K562 (cell line): ENCODE measurements at regions not wholly inside any gene's neighbourhood (a gene's known extent, or its start where the extent isn't known, plus 50 kb on each side); places are given as distances from the start of the nearest gene placed in this dataset.

Experiments used
- CBFB ChIP-seq: sonication (generic); formaldehyde crosslinking; IDR thresholded peaks from 2 replicates; pipeline ENCODE4 v1.4.0; 2020; ENCODE audit warnings: mild to moderate bottlenecking, missing genetic modification reagents
- CHD1 ChIP-seq: fragments of 200-600 bp; sonication (generic); IDR thresholded peaks from one replicate; pipeline ENCODE4 v1.6.1; 2012; ENCODE audit warnings: mild to moderate bottlenecking, moderate library complexity, low read length, inconsistent platforms
- DNMT1 ChIP-seq: fragments of 450-650 bp; IDR thresholded peaks from 2 replicates; pipeline ENCODE4 v1.6.1; 2016; ENCODE audit warnings: antibody characterized with exemption, mild to moderate bottlenecking
- ELK1 ChIP-seq: sonication (generic); formaldehyde crosslinking; IDR thresholded peaks from 2 replicates; pipeline ENCODE4 v1.8.1; 2022; ENCODE audit warnings: missing genetic modification reagents
- NFYB ChIP-seq: IDR thresholded peaks from 2 replicates; pipeline ENCODE4 v1.6.1; 2011; ENCODE audit warnings: mild to moderate bottlenecking, moderate library complexity; ENCODE audit not compliant: insufficient read length; ENCODE audit errors: extremely low read depth
- VEZF1 ChIP-seq: fragments of 200-800 bp; sonication (Bioruptor generic); IDR thresholded peaks from 2 replicates; pipeline ENCODE4 v1.6.1; 2017; ENCODE audit warnings: missing genetic modification characterization, missing compliant biosample characterization
- ZNF274 ChIP-seq: IDR thresholded peaks from 2 replicates; pipeline ENCODE4 v1.6.1; 2011; ENCODE audit warnings: low read depth, mild to moderate bottlenecking, low read length, moderate library complexity, borderline replicate concordance
- ZNF766 ChIP-seq: fragments of 200-800 bp; sonication (Bioruptor generic); conservative IDR thresholded peaks from 2 replicates; pipeline ENCODE4 v1.6.1; 2016; ENCODE audit warnings: missing genetic modification characterization, missing compliant biosample characterization
- TF ChIP-seq, protein P1 (sequence below), 3 experiments: IDR thresholded peaks in 2 of 3; conservative IDR thresholded peaks in 1 of 3; 2 replicates each; pipeline ENCODE4 v1.5.1; 2011 to 2012; ENCODE audit warnings: low read length in 3 of 3, mild to moderate bottlenecking in 3 of 3, control low read depth in 2 of 3, improper control_type of control experiment in 1 of 3, inconsistent platforms in 1 of 3, low read depth in 1 of 3, mixed read lengths in 1 of 3, moderate library complexity in 1 of 3; ENCODE audit not compliant: insufficient read depth in 2 of 3

GRCh38 chr7:9625953-9626352 is 1192.5 kb downstream of the NXPH1 start:
- TF ChIP-seq NFYB = no peak
- TF ChIP-seq ELK1 (CRISPR knock-in tag) = no peak
- no peak for TF ChIP-seq CBFB (CRISPR knock-in tag)
- no peak for TF ChIP-seq DNMT1
- no peak for TF ChIP-seq ZNF766 (CRISPR knock-in tag)
- no peak for TF ChIP-seq CHD1
- TF ChIP-seq ZNF274 = no peak
- TF ChIP-seq, protein P1, sequence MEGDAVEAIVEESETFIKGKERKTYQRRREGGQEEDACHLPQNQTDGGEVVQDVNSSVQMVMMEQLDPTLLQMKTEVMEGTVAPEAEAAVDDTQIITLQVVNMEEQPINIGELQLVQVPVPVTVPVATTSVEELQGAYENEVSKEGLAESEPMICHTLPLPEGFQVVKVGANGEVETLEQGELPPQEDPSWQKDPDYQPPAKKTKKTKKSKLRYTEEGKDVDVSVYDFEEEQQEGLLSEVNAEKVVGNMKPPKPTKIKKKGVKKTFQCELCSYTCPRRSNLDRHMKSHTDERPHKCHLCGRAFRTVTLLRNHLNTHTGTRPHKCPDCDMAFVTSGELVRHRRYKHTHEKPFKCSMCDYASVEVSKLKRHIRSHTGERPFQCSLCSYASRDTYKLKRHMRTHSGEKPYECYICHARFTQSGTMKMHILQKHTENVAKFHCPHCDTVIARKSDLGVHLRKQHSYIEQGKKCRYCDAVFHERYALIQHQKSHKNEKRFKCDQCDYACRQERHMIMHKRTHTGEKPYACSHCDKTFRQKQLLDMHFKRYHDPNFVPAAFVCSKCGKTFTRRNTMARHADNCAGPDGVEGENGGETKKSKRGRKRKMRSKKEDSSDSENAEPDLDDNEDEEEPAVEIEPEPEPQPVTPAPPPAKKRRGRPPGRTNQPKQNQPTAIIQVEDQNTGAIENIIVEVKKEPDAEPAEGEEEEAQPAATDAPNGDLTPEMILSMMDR (IDR thresholded peaks at IDR 0.05 in 2 of 3, conservative IDR thresholded peaks at IDR 0.05 in 1 of 3; ENCODE audit: insufficient read depth in 2 of 3, low read depth in 1 of 3, low read length in 3 of 3) = no peak
- no peak for TF ChIP-seq VEZF1 (CRISPR knock-in tag)
